ENCODE measurements at regions not wholly inside any gene's neighbourhood (a gene's known extent, or its start where the extent isn't known, plus 50 kb on each side); places are given as distances from the start of the nearest gene placed in this dataset.

GRCh38 chr17:77298811-77299210, 158.0 kb downstream of the SEC14L1 start:
- TF ChIP-seq, protein P1, sequence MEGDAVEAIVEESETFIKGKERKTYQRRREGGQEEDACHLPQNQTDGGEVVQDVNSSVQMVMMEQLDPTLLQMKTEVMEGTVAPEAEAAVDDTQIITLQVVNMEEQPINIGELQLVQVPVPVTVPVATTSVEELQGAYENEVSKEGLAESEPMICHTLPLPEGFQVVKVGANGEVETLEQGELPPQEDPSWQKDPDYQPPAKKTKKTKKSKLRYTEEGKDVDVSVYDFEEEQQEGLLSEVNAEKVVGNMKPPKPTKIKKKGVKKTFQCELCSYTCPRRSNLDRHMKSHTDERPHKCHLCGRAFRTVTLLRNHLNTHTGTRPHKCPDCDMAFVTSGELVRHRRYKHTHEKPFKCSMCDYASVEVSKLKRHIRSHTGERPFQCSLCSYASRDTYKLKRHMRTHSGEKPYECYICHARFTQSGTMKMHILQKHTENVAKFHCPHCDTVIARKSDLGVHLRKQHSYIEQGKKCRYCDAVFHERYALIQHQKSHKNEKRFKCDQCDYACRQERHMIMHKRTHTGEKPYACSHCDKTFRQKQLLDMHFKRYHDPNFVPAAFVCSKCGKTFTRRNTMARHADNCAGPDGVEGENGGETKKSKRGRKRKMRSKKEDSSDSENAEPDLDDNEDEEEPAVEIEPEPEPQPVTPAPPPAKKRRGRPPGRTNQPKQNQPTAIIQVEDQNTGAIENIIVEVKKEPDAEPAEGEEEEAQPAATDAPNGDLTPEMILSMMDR (tag by site-specific recombination; IDR thresholded peaks at IDR 0.05): no peak
- TF ChIP-seq ZNF223 (tag by site-specific recombination; IDR thresholded peaks at IDR 0.05) (no peak), ZBTB7A (tag by site-specific recombination; IDR thresholded peaks at IDR 0.05; ENCODE audit: low read depth) (no peak), ZNF660 (tag by site-specific recombination; IDR thresholded peaks at IDR 0.05) (no peak)
- TF ChIP-seq, protein P2, sequence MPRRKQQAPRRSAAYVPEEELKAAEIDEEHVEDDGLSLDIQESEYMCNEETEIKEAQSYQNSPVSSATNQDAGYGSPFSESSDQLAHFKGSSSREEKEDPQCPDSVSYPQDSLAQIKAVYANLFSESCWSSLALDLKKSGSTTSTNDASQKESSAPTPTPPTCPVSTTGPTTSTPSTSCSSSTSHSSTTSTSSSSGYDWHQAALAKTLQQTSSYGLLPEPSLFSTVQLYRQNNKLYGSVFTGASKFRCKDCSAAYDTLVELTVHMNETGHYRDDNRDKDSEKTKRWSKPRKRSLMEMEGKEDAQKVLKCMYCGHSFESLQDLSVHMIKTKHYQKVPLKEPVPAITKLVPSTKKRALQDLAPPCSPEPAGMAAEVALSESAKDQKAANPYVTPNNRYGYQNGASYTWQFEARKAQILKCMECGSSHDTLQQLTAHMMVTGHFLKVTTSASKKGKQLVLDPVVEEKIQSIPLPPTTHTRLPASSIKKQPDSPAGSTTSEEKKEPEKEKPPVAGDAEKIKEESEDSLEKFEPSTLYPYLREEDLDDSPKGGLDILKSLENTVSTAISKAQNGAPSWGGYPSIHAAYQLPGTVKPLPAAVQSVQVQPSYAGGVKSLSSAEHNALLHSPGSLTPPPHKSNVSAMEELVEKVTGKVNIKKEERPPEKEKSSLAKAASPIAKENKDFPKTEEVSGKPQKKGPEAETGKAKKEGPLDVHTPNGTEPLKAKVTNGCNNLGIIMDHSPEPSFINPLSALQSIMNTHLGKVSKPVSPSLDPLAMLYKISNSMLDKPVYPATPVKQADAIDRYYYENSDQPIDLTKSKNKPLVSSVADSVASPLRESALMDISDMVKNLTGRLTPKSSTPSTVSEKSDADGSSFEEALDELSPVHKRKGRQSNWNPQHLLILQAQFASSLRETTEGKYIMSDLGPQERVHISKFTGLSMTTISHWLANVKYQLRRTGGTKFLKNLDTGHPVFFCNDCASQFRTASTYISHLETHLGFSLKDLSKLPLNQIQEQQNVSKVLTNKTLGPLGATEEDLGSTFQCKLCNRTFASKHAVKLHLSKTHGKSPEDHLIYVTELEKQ (tag by site-specific recombination; IDR thresholded peaks at IDR 0.05; ENCODE audit: borderline replicate concordance): no peak
